HG03097 (cell line): ENCODE measurements at regions not wholly inside any gene's neighbourhood (a gene's known extent, or its start where the extent isn't known, plus 50 kb on each side); places are given as distances from the start of the nearest gene placed in this dataset.
"Not testable (repeated sequence)": the region's sequence is repeated elsewhere in the genome, so short reads cannot be mapped to it uniquely, and the experiment has no call there.

Source experiments
- ATAC-seq: cut with Tn5 transposase; IDR thresholded peaks from one replicate; pipeline ENCODE4 v1.9.1; 2021; ENCODE audit not compliant: unreplicated experiment, low FRiP score

DNA sequence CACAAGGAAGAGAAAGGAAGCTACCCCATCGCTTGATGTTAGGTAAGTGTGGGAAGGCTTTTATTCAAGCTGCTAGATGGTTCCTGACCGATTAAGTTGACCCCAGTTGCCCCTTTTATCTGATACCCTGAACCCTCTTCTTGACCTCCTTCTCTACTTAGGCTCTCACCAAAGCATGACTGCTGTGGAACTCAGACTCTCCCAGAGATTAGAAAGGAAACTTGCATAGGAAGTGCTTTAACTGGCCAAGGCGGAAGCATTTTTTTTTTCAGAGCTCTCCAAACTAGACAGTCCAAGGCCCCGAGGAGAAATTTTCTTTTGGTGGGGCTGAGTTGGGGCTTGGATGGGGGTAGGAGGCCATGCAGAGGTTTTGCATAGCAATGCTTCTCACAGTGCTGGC is 101.3 kb upstream of the USP24 start:
- no peak for ATAC-seq

DNA sequence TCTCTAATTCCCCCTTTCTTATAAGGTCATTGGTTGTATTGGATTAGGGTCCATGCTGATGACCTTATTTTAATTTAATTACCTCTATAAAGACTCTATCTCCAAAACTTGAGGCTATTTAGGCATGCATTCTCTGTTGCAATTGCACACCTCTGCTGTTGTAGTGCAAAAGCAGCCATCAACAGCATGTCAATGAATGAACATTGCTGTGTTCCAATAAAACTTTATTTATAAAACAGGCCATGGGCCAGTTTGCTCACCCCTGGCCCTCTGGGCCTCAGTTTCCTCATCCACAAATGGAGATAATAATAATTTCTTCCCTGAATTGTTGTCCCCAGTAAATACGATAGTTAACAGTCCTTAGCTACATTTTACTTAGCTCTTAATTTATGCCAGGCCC is 100.4 kb upstream of the USP24 start:
- no peak for ATAC-seq

DNA sequence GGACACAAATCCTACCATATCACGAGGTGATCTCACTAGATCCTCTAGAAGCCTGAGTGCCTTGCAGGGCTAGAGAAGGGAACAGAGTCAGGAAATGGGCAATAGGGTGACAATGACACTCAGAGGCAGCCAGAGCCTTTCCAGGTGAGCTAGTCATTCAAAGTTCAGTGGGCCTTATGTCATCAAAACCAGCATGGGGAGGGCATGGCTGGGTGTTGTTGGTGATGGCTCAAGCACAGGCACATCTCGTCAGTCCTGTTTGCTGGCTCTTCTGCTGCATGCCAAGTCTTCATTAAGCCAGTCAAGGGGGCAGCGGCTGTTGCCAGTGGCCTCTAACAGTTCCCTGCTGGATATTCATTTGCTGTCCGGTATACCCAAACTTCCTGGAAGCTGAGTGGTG is 99.6 kb upstream of the USP24 start:
- no peak for ATAC-seq

DNA sequence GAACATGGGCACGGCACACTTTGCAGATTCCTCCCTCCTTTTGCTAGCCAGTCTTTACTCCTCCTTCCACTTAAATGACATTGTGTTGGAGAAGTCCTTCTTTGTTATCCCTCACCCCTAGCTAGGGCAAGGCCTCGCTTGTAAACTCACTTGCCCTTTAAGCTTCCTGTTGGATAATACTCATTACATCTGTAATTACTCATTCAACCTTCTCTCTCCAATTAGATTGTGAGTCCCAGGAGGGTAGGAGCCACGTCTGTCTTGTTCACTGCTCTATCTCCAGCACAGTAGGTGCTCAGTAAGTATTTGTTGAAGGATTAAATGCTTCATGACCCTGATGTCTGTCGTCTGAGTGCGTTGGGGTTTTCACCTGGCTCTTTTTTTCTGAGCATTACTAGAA is 98.7 kb upstream of the USP24 start:
- ATAC-seq = no peak

DNA sequence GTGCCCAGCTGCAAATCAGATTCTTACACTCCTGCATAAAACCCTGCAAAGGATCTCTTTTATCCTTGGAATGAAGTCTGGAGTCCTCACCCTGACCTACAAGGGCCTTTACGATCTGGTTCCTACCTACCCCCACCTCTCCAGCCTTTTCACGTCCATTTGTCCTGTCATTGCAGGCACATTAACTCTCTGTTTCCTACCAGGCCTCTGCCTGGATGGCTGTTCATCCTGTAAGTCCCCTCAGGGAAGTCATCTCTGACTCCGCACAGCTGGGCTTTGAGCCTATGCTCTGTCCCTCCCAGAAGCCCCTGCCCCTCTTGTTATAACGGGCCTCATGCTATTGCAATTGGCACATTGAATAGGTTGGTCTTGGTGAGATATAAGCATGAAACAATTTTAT is 96.8 kb upstream of the USP24 start:
- ATAC-seq = no peak

DNA sequence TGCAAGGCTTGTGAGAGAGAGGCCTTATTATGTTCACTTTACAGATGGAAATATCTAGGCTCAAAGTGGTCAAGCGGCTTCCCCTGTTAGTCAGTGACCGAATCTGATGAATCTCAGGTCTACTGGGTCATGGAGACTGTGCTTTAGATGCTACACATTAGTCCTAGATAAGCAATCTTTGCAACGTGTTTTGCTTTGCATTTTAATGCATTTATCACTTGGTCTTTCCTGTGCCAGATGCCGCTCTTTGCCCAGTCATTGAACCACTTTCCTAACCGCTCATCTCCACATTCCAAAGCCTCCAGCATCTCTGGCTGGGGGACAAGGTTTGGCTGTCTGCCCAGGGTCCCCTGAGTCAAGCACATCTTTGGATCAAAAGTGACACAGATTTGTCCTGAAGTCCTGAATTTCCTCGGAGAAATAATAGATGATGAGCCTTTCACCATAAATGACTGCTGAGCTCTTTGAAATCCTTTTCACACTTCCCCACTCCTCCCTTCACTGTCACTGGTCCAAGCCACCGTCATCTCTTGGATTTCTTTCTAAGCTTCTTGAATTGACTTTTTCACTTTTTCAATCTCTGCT is 96.0 kb upstream of the USP24 start:
- no peak for ATAC-seq

DNA sequence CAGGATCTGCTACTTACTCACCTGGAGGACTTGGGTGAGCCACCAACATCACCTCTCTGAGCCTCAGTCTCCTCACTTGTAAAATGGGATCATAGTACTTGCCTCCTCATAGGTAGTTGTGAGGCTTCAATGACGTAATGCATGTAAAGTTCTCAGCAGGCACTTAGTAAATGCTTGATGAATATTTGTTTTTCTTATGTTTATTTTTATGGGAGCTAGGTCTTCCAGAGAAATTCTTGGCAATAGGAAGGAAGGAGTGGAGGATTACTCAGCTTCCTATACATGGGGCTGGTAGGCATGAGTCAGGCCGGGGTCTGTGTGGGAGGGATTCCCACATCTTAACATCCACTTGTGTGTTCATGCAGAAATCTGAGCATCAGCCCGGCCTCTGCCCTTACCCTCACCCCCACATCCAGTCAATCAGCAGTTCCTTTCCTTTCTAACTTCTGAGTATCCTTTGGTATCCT is 95.4 kb upstream of the USP24 start:
- no peak for ATAC-seq

DNA sequence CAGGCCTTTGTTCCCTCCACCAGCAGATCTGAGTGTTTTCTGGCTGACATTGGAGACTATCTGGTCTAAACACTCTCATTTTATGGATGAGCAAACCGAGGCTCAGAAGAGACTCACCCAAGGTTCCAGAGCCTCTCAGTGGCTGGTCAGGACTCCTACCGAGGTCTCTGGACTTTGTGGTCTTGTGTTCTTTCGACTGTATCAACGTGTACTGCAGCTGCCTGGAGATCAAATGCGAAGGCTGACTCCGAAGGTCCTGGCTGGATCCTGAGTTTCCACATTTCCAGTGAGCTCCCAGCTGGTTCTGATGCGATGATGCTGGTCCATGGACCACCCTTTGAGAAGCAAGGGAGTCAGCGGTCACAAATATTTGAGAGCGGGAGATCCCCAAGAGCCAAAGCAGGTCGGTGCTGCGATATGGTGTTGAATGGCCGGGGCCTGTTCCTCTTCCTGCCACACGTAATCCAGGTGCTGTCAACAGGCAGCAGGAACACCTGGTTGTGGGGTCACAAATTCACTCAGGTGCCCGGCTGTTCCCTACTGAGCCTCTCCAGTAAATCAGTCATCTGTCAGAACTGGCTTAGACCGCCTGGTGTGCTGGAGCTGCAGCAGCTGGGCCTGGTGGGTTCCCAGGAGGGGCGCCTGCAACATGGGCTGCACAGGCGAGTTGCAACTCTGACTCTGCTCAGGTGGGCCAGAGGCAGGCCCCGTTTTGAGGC is 94.8 kb upstream of the USP24 start:
- no peak for ATAC-seq

DNA sequence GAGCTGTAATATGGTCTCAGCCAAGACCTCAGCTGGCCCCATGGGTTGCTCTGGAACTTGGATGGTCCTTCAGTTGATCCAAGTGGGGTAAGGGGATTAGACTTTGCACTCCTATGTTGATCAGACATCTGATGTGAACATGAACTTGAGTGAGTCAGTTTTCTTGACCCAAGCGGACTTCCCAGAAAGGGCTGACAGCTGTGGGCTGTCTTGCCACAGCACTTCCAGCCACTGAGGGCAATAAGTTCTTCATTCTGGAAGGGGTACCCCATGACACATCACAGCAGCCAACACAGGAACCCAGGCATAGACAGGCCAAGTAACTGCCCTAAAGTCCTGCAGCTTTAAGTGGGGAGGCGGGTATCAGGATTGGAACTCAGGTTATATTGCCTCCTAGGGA is 93.9 kb upstream of the USP24 start:
- ATAC-seq = no peak

DNA sequence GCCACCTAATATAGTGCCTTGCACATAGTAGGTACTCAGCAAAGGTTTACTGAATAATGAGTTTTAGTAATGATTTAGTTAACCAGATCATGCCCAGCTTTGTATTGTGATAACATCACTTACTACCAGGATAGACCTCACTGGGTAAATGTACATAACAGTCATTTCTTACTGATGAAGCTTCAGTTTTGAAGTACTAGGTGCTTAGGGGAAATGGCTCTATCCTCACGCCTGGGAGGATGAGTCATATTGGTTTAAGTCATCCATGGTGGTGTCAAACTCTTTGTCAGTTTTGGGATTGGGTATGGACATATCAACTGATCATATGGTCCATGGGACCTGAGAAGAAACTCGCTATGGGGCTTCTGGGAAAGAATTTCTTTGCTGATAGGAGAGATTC is 90.6 kb upstream of the USP24 start:
- ATAC-seq = no peak

DNA sequence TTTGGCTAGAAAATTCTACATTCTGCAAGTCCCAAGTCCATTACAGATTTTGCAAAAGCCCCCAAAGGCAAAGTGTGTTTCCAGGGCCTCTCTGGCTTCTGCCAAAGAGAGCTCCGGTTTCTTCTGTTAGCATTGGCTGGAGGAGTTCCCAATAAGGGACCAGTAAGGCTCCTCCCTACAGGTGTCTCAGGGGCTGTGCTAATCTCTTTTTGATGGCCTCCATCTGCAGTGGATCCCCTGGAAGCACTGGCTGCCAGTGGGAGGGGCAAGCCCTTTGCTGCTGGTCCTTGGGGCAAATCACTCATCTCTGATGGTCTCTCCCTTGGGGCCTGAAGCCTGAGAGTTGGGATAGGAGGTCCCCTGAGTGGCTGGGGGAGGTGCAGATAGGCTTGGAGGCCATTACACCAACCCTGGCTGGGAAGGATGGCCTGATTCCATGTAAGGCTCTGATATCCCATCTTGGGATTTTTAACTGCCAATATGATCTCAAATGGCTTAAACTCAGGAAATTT is 89.1 kb upstream of the USP24 start:
- ATAC-seq = no peak

DNA sequence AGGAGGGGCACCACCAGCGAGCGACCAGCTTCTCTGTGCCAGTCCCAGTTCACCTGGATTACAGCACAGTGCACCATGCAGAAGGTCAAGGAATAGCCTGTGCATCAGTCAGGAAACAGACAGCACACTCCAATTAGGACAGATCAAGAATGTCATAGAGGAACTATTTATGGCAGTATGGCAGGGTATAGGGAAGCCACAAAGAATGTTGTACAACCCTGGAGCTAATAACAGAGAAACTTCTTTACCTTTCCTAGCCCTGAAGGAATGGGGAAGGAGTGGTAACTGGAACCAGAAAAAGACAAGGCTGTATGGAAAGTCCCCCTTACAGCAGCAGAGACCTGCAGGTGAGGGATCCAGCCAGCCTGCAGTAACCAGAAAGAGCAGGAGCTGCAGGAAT is 87.8 kb upstream of the USP24 start:
- ATAC-seq = no peak

DNA sequence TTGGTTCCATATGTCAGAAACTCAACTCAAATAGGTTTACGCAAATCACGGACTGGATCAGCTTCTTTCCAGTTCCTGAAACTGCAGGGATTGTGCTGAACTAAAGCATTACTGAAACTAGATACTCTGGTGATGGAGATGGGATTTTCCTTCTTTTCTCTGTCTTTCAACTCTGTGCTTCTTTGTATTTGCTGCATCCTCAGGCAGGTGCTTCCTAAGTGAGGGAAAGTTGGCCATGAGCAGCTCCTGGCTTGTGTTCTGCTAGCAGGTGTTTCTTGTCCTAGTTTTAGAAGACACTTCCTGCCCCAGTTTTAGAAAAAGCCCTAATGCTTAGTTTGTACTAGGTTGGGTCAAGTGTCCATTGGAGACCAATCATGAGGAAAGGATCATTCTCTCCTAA is 86.7 kb upstream of the USP24 start:
- no peak for ATAC-seq

DNA sequence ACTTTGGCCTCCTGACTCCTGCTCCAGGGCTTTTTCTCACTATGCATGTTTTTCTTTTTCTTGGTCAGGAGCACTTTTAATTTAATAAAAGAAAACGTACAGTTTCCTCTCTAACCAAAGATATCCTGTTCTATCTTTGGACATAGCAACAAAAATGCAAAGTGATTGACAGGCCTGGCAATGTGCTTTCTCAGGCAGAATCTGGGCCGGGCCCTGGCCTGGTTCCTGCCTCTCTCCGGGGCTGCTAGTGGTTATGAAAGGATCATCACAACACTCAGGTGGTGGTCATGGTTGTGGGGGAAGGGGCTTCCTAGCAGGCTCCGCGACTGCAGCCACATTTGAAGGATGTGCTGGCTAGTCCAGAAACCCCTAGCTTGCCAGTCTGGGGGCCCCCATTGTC is 85.8 kb upstream of the USP24 start:
- ATAC-seq = no peak

DNA sequence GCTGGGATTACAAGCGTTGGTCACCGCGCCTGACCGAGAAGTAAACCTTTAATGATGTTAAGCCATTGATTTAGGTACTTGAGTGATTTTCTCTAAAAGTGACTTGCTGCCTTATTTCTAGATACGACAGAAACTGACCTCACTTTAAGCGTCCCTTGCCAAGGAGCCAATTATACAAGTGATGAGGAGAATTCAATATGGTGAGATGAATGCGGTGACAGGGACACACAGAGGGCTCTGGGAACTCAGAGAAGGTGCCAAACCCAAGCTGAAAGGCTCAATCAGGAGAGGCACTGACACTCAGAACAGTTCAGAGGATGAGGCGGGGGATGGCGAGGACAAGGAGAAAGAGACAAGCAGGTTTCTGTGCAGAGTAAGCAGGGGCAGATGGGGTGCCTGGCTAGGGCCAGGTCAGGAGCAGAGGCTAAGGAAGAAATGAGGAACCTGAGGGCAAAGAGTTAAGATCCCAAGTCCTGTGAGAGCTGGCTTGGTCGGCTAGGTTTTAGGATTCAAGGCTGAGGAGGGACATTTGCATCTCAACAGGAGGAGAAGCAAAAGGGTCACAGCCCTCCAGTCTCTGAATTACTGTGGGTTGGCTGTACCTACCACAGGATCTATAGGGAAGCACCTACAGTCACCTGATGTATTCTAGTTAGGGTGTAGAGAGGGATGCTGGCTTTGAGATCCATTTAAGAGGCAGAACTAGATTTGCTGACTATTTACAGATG is 83.2 kb upstream of the USP24 start:
- ATAC-seq = no peak

DNA sequence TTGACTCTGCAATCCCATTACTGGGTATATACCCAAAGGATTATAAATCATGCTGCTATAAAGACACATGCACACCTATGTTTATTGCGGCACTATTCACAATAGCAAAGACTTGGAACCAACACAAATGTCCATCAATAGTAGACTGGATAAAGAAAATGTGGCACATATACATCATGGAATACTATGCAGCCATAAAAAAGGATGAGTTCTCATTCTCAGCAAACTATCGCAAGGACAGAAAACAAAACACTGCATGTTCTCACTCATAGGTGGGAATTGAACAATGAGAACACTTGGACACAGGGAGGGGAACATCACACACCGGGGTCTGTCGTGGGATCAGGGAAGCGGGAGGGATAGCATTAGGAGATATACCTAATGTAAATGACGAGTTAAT is 81.1 kb upstream of the USP24 start:
- not testable (repeated sequence) for ATAC-seq

DNA sequence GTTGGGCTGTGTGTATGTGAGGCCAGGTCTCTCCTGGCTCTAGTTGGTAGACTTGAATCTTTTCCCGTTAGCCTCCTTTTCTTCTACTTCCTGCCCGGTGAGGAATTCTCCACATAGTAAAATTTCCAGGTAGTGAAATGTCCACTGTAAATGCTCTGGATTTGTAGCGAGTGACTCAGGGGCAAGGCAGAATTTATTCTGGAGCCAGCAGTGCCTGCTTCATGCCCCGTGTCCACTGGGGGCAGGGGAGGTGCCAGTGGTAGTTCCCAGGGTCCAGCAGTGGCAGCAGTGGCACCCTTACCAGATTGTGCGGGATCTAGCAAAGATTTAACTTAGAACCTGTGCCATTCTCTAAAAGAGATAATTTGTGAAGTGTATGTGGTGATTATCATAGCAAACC is 74.5 kb upstream of the USP24 start:
- ATAC-seq = no peak

DNA sequence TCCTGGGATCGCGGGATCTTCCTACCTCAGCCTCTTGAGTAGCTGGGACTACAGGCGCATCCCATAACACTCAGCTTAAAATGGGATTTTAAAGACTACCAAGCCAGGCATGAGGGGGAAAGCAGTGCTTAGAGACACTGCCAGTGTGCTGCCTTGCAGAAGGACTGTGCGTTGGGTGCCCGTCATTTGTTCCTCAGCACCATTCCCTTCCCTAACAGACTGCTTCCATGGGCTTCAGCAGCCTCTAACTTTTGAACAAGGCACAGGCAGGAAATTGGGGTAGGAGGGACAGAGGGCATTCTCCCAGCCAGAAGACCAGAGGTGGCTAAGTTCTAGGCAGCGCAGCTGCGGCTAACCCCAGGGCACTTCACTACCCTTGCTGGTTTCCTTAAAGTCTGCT is 73.9 kb upstream of the USP24 start:
- no peak for ATAC-seq

DNA sequence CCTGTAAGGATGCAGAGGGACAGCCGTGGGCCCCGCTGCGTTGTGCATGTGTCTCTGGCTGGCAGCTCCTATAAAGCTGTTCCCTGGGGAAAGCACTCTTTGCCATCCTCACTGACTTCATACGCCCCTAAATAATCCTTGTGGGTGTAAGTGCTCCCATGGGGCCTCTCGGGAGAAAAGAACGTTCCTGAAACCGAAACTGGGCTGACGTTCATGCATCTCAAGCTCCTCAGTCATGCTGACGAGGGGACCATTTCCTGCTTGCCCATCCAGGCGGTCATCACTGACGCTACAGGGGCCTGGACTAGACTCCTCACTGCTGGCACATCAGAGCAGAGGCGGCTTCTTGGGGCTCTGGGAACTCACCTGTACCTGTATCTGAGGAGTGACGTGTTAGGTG is 73.1 kb upstream of the USP24 start:
- ATAC-seq = peak; percentile 79

DNA sequence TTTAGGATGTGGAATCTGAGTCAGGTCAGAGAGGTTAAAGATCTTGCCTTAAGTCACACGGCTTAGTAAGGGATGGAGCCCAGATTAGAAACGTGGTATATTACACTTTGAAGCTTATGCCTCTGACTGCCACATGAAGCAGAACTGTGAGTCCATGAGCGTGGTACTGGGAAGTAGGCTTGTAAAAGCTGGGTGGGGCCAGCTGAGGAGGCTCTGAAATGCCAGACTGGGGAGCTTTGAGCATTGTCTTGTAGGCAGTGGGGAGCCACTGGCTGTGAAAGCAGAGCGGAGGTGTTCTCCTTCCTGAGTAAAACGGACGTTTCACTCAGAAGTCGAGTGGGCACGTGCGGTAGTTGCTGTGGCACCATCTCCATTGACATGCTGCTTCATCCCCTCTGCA is 72.6 kb upstream of the USP24 start:
- no peak for ATAC-seq

DNA sequence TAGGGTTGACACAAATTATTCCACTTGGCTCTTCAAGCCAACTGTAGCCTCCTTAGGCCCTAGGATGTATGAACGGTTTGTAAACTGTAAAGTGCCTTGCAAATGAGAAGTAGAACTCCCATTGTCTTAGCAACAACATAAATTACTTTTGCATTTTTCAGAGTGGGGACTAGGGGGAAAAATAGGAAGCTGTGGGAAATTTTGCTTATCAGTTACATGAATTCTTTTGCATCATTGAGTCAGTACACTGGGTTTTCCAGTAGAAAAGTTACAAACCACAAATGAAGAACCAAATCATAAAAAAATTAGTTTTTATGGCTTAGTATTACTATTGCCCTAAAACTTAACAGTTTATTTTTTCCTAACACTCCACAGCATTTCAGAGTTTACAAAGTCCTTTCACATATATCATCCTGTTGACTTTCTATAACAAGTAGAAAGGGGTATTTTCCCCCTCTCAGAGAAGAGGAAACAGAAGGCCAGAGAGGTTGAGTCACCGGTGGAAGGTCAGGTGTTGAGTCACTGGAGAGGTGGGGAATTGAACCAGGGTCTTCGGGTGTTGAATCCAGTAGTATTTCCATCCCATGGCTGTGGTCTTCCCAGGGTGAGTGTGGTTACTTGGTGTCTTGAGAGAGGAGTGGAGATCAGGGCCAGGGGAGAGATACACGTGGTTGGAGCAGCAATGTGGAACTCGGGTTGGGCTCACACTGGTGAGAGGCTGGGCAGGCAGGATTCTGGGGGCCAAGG is 71.9 kb upstream of the USP24 start:
- ATAC-seq = no peak
